ENCODE measurements at regions not wholly inside any gene's neighbourhood (a gene's known extent, or its start where the extent isn't known, plus 50 kb on each side); places are given as distances from the start of the nearest gene placed in this dataset.
A peak's percentile ranks its signal among the peaks of the same experiment; 100 is the strongest.

DNA sequence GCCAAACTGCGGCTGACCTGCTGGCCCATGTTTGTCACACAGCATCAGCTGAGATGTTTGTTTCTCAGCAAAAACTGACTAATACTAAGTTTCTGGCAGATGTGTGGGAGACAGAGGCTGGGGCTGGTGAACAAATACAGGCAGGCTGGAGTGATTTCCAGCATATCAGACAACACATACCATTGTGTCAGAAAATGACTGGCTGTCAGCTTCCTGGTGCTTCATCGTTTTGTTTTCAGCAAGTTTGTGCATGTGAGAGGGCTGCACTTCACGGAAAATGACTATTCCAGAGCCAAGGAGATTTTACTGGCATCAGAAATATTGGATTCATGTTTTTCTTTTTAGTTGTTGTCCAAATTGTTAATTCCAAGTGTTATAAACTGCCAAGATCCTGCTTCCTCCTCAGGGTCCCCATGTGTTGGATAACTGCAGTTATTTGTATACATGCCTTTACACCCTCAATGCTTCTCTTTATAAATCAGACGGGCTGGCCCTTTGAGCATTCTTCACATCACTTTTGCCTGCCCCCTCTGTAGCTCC, 145.7 kb downstream of the GALC start:
- H3K4me3 ChIP-seq (ENCODE audit: control insufficient read depth, low read depth, low read length), result no peak overlapping the region
- TF ChIP-seq, protein P1, sequence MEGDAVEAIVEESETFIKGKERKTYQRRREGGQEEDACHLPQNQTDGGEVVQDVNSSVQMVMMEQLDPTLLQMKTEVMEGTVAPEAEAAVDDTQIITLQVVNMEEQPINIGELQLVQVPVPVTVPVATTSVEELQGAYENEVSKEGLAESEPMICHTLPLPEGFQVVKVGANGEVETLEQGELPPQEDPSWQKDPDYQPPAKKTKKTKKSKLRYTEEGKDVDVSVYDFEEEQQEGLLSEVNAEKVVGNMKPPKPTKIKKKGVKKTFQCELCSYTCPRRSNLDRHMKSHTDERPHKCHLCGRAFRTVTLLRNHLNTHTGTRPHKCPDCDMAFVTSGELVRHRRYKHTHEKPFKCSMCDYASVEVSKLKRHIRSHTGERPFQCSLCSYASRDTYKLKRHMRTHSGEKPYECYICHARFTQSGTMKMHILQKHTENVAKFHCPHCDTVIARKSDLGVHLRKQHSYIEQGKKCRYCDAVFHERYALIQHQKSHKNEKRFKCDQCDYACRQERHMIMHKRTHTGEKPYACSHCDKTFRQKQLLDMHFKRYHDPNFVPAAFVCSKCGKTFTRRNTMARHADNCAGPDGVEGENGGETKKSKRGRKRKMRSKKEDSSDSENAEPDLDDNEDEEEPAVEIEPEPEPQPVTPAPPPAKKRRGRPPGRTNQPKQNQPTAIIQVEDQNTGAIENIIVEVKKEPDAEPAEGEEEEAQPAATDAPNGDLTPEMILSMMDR (conservative IDR thresholded peaks at IDR 0.05; ENCODE audit: control insufficient read depth, insufficient read depth, low read depth, low read length), result no peak
- peak; percentile 2 for DNase-seq (ENCODE audit: low read depth)

DNA sequence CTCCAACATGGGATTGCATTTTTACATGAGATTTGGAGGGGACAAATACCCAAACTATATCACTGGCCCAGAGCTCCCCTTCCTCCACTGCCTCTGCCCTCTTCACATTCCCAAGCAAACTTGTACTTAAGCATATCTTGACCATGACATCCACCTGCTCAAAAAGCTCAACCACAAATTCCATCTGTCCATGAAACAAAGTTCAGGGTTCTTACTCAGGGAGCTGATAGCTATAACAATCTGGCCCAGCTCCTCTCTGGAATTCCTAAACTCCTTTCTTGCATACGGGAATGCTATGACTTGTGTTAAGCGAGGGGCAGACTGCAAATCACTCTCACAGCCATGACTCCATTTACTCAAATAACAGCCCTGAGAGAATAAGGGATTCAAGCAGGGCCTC, 152.1 kb downstream of the GALC start:
- DNase-seq (ENCODE audit: low read depth), result no peak
- H3K4me3 ChIP-seq (ENCODE audit: control insufficient read depth, low read depth, low read length), result no peak overlapping the region
- TF ChIP-seq, protein P1 (conservative IDR thresholded peaks at IDR 0.05; ENCODE audit: control insufficient read depth, insufficient read depth, low read depth, low read length), result no peak

DNA sequence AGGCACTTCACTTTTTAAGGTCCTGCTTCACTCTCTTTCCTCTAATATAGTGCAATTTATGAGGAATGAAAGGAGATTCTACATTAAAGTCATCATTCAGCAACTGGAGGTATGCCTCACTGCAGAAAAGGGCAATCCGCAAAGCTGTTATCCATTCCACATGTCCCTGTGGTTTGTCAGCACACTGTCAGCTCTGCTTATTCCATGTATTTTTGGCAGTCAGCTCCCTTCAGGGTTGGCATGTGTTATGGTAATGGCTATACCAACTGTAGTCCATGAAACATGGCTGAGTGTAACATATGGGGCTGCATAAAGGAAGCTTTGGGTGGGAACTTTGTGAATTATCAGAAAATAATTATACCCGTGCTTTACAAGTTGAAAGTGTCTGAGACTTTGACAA, 154.1 kb downstream of the GALC start:
- H3K4me3 ChIP-seq (ENCODE audit: control insufficient read depth, low read depth, low read length), result no peak overlapping the region
- TF ChIP-seq, protein P1 (conservative IDR thresholded peaks at IDR 0.05; ENCODE audit: control insufficient read depth, insufficient read depth, low read depth, low read length), result no peak
- DNase-seq (ENCODE audit: low read depth), result no peak

DNA sequence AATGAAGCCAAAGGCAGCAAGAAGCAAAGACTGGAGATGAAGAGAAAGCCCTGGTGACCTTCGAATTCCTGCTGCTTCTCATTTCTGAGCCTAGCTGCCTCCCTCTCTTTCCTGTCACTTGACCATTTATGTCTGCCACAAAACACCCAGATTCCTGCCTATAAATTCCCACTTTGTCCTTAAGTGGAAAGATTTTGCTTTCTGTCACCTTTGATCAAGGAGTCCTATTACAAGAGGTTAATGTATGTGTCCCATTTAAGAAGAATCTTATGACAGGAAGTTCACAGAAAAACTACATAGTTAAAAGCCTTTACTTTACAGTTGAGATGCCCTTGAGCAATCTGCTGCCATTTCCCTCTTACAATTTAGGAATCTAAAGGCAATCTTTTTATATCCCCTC, 155.7 kb downstream of the GALC start:
- DNase-seq (ENCODE audit: low read depth), result no peak
- TF ChIP-seq, protein P1 (conservative IDR thresholded peaks at IDR 0.05; ENCODE audit: control insufficient read depth, insufficient read depth, low read depth, low read length), result no peak
- no peak overlapping the region for H3K4me3 ChIP-seq (ENCODE audit: control insufficient read depth, low read depth, low read length)

DNA sequence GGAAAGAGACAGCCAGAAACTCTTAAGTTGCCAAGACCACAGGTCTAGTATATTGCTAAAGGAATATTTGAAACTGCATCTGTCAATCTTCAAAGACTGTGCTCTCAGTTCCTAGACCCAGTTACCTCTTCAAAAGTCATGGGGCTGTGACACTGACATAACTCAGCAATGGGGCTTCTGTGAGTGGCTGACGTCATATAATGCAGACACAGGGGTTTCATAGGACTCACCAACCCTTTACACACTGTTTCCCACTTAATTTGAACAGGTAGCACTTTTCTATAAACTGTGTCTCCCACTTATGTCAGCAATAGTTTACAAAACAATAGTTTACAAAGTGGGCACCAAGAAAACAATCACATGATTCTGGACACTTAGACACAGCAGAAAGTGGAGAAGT, 158.4 kb downstream of the GALC start:
- no peak for DNase-seq (ENCODE audit: low read depth)
- TF ChIP-seq, protein P1 (conservative IDR thresholded peaks at IDR 0.05; ENCODE audit: control insufficient read depth, insufficient read depth, low read depth, low read length), result no peak
- no peak overlapping the region for H3K4me3 ChIP-seq (ENCODE audit: control insufficient read depth, low read depth, low read length)

DNA sequence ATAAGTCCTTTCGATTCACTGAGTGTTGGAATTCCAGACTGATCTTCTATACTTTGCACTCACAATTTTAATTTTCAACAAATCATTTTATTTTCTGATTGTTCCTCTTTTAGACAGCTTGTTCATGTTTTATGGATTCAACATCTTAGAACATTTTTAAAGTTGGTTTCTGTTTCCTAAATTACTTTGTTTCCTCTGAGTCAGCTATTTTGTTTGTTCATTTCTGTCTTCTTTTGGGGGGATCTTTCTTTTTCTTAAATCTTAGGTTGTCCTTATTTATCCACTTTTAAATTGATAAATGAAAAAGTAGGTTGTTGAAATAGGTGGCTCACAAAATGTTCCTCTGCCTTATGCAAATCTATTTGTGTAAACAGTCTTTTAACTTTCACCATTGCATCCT, 160.0 kb downstream of the GALC start:
- H3K4me3 ChIP-seq (ENCODE audit: control insufficient read depth, low read depth, low read length), result no peak overlapping the region
- no peak for DNase-seq (ENCODE audit: low read depth)
- TF ChIP-seq, protein P1 (conservative IDR thresholded peaks at IDR 0.05; ENCODE audit: control insufficient read depth, insufficient read depth, low read depth, low read length), result no peak
